ENCODE measurements at regions not wholly inside any gene's neighbourhood (a gene's known extent, or its start where the extent isn't known, plus 50 kb on each side); places are given as distances from the start of the nearest gene placed in this dataset.
"Not testable (repeated sequence)": the region's sequence is repeated elsewhere in the genome, so short reads cannot be mapped to it uniquely, and the experiment has no call there.

GRCh38 chr7:86049910-86050309, 593.8 kb upstream of the GRM3 start:
- no peak for TF ChIP-seq CTCF (IDR thresholded peaks at IDR 0.05; ENCODE audit: low read depth, low read length)
- DNase-seq (ENCODE audit: extremely low read depth, low read depth): no peak

- DNase-seq (ENCODE audit: extremely low read depth, low read depth): not testable (repeated sequence)
These were observed 598.5 kb upstream of the GRM3 start for GRCh38 chr7:86045197-86045596.

- TF ChIP-seq CTCF (IDR thresholded peaks at IDR 0.05; ENCODE audit: low read depth, low read length): no peak
- DNase-seq (ENCODE audit: extremely low read depth, low read depth): no peak
These were observed 617.9 kb upstream of the GRM3 start for GRCh38 chr7:86025807-86026206.

- no peak for DNase-seq (ENCODE audit: extremely low read depth, low read depth)
- no peak for TF ChIP-seq CTCF (IDR thresholded peaks at IDR 0.05; ENCODE audit: low read depth, low read length)
These were observed 630.0 kb upstream of the GRM3 start for GRCh38 chr7:86013662-86014061.

GRCh38 chr7:86012971-86013370, 630.7 kb upstream of the GRM3 start:
- no peak for TF ChIP-seq CTCF (IDR thresholded peaks at IDR 0.05; ENCODE audit: low read depth, low read length)
- no peak for DNase-seq (ENCODE audit: extremely low read depth, low read depth)

- TF ChIP-seq CTCF (IDR thresholded peaks at IDR 0.05; ENCODE audit: low read depth, low read length): no peak
- no peak for DNase-seq (ENCODE audit: extremely low read depth, low read depth)
These were observed 634.8 kb upstream of the GRM3 start for GRCh38 chr7:86008898-86009297.

GRCh38 chr7:86006909-86007308, 636.8 kb upstream of the GRM3 start:
- DNase-seq (ENCODE audit: extremely low read depth, low read depth): no peak
- no peak for TF ChIP-seq CTCF (IDR thresholded peaks at IDR 0.05; ENCODE audit: low read depth, low read length)

GRCh38 chr7:86002858-86003257, 640.9 kb upstream of the GRM3 start:
- DNase-seq (ENCODE audit: extremely low read depth, low read depth): no peak
- TF ChIP-seq CTCF (IDR thresholded peaks at IDR 0.05; ENCODE audit: low read depth, low read length): no peak

All from AG09319 (cell line).